ENCODE measurements at regions not wholly inside any gene's neighbourhood (a gene's known extent, or its start where the extent isn't known, plus 50 kb on each side); places are given as distances from the start of the nearest gene placed in this dataset.

DNA sequence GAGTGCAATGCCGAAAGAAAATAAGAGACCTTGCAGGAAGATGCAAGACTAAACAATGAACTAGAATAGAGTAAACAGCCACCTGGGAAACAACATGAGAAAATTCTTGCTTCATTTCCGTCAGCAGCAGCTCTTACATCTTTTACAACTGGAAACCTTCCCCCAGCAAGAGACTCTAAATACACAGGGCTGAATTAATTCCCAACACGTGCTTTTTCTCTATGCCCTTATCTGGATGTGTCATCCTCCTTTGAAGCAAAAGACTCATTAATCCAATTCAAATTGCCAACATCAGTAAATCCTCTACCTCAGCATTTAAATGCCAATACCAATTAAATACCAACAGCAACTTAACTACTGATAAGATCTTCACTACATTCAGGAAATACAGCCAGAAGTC, 99.0 kb upstream of the PDE1C start:
- no peak for DNase-seq

DNA sequence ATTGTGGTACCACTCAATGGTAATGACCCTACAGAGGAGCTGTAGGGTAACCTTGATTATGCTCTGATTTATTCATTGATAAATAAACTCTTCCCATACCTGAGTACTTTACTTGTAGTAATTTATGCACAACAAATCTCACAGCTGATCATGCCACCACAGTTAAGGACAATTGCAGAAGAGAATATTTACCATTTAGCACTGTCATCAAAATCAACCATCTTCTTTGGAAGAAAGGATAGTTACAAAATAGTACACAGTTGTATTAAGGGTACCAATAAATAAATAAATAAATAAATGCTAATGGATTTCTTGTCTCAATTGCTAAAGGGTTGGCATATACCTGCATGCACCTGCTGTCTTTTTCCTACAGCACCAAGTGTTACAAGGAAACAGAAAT, 97.6 kb upstream of the PDE1C start:
- DNase-seq: no peak

DNA sequence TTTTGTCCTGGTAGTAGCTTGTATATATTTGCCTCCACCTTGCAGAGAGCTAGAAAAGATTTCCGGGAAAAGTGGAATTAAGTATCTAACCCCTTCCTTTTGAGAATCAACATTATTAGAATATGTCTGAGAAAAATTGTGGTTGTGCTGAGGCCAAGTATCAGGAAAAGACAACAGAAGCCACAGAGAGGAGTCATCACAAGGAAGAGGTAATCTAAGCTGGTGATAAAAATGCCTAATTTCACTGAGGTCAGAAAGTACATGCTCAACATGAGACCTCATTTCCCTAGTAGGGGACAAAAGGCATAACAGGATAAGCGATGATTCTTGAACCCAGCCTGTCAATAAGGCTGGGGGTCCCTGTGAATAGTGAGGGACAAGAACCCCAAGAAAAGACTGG, 97.0 kb upstream of the PDE1C start:
- no peak for DNase-seq

DNA sequence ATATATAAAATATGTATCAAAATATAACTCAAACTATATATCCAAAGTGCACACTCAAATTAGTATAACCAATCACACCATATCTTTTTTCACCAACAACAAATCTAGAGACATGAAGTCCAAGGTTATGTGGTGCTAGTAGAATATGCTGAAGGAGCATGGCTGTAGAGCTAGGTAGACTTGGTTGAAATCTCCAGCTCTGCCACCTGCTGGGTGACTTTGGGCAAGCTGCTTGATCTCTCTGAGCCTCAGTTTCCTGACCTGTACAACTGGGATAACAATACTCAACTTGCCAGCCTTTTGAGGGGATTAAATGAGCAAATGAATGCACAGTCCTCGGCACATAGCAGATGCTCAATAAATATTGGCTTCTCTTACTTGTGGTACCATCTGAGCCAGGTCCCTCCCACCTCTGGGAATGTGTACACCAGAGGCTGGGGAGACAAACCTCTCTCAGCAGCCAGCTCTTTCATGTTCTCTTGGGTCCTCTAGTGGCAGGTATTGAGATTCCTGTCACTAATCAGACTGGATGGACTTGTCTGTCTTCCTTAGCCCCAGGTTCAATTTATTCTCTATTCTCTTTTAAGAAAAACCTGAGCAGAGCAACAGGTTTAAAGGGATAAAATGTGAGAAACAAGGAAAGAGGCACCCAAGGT, 94.3 kb upstream of the PDE1C start:
- no peak for DNase-seq

DNA sequence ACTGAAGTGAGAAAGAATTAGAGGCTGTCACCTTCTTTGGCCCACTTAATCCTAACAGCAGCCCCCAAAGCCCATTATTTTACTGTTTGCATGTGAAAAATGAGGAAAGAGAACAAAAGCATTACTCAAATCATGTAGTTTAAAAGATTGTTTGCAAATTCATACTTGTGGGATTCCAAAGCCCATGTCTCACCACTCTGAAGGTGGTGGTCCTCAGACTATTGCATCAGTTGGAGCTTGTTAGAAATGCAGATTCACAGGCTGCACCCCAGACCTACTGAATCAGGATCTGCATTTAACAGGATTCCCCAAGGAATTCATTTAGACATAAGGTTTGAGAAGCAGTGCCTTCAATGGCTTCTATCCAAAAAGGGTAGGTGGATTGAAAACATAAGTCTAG, 93.7 kb upstream of the PDE1C start:
- no peak for DNase-seq

DNA sequence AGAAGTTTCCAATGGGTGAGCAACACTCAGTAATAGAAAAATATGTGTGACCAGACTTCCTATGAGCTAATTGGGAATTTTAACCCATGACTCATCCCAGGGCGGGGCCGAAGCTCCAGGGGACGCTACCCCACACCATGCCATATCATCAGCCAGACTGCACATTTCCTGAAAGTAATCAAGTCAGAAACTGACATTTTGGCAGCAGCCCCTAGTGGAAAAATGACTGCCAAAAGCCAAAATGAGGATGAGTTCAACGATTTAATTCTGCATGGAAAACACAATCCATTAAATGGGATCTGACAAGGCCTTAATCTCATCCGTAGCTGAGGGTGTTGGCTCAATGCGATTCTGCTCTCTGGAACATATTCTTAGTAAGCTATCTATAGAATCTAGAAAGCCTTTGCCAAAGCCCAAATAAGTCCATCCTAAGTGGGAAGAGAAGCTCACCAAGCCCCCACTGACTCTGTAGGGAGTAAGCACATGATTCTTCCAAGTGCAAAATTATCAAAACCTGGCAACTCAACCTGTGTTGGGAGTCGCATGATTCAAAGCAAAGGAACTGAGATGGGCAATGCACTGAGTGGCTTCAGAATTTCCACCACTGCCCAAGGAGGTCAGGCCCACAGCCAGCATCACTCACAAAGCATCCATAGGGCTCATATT, 93.1 kb upstream of the PDE1C start:
- no peak for DNase-seq

DNA sequence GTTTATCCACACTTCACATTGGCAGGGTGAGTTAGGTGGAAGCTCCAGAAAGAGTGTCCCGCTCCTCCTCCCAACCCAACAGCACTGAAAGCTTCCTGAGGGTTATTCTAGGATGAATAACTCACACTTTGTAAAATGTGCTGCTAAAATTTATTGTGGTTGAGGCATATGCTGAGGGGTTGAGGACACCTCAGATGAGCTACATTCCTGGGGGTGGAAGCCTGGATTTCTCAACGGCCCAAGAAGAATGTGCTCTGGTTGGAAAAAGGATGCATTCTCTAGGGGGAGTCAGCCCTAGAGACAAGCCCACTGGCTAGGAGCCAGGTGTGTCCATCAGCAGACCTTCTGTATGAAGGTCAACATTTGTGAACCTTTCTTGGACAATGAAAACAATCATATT, 91.5 kb upstream of the PDE1C start:
- no peak for DNase-seq

DNA sequence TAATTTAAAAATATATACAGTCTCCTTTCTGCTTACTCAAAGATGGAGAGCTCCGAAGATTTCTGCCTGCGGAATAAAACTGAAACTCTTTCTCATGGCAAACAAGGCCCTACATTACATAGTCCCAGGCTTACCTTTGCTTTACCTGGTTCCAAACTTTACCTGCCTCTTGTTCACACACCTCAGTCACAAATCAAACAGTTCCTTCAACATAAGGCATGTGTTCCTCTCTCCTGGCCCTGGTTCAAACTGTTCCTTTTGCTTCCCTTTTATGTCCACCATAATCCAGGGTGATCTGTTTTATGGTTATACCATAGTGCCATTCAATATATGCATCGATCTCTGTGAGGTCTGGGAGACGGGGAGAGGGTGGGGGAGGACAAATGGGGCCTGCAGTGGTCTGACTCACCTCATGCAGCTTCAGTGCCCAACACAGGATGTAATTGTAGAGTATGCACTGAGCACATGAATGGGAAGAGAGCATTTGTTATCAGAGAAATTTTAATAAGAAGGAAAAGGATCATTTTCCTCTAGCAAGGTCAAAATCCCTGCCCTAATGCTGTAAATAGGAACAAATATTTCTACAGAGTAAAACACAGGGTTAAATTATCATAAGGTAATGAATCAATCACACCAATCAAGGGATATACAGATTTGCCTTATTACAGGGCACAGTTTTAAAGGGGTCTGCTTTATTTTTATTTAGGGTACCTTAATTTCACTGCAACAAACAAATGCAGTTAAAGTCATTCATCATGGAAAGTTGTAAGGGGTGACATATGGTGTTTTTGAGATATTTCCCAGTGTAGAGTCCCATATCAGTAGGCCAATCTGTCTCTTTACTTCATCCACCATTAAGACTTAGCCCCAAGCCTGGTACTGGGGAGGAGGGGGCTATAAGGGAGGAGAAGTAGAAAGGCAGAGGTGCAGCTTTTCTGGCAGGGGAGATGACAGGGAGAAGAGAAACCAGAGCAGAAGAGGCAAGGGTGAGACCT, 88.8 kb upstream of the PDE1C start:
- DNase-seq: no peak

DNA sequence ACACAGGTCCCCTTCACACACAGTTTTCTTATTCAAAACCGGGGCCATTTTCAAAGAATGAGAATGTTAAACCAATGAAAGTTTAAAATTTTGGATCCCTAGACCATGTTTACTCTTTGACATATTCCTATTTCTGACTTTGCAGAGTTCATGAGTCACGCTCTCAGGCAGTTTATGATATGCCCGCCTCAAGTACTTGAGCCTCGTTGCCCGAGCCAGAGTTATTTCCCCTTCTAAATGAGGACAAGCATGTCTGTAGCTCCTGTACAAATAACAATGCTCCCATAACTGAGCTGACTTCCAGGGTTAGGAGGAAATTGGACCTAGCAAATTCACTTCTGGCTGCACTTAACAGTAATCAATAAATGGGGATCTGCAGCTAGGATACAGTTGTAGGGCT, 87.9 kb upstream of the PDE1C start:
- no peak for DNase-seq

DNA sequence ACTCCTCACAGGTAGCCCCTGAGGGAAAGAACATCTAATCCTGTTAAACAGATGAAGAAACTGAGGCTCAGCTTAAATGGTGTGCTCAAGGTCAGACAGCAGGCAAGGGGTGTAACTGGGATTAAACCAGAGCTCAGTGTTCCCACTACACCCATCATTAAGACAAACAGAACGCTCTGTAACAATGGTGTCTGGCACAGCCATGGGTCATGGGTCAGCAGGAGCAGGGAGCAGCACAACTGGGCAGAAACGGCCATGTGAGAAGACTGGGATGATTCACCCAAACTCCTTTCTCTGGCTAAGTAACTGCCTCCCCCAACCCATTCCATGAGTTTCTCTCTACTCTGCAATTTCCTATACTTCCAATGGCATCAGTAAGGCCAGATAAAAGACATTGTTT, 85.5 kb upstream of the PDE1C start:
- DNase-seq: no peak

DNA sequence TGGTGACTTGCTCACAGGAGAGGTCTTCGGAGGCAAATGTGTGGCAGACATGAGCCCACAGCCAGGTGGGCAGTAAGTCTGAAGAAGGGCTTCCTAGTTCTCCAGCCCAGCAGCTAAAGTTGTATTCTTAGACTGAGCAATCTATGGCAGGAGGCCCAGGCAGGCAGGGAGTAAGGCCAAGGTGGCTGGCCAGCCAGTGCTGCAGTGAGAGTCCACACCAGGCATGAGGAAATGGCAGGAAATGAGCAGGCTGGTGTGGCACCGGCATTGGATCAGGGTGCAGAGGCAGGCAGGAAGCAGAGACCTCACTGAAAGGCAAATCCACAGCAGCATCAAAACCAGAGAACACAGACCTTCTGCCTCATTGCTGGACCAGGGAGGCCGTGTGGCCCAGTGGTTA, 84.6 kb upstream of the PDE1C start:
- no peak for DNase-seq

DNA sequence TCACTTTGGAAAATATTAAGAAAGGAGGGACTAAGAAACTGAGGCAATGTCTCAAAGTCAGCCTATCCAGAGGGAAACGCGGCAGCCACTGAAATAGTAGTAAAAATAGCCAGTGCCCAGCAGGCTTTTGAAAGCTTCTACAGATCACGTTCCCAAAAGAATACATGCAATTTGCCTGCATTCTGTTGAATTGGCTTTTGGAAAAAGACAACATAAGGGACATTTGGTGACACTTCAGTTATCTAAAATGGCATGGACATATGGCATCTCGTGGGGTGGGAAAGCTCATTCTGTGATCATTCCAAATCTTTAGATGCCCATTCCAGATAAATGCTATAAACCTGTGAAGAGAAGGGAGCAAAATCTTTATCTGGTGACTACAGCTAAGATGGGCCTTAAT, 82.8 kb upstream of the PDE1C start:
- DNase-seq: no peak

DNA sequence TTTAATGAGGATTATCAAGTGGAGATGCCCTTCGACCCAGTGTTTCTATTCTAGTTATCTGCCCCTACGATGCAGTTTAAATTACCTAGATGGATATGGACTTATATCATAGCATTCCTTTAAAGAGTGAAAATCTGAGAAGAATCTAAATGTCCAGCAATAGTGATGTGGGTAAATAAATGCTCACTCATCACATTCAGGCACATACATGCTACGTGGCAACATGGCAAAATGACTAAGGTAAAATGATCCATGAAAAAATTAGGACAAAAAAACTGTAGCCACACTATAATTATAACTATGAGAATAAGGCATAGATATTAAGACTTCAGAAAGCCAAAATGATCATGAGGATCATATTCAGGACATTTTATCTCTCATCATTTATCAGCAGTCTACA, 82.4 kb upstream of the PDE1C start:
- DNase-seq: no peak

DNA sequence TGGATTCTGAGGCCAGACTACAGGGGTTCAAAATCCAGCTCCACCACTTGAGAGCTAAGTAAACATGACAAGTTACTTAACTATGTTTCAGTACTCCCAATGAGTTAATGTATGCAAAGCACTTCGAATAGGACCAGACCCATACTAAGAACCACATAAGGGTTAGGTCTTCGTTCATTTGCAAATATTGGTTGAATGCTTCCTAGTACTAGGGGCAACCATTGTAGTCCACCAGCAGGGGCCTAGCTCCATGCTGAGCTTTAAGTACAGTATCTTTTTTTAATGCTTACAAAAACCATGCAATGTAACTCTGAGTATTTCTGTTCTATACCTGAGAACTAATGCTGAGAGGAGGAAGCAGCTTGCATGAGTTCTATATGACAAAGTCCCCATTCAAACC, 80.4 kb upstream of the PDE1C start:
- DNase-seq: no peak

DNA sequence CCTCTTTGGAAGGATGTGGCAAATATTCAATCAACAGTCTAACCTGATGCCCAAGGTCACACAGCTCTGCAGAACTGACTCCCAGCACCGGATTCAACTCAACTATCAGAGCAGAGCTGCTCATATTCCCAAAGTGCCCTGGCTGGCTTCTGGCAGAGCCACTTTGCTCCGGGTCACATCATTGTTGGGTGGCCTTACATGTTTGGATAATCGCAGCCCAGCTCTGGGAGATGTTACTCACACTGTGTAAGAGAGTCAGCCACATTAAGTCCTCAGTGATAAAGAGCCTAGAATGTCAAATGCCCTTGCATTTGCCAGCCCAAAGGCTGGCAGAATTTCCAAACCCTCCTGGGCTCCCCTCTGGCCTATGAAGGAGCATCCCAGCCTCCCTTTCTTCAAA, 79.8 kb upstream of the PDE1C start:
- no peak for DNase-seq

DNA sequence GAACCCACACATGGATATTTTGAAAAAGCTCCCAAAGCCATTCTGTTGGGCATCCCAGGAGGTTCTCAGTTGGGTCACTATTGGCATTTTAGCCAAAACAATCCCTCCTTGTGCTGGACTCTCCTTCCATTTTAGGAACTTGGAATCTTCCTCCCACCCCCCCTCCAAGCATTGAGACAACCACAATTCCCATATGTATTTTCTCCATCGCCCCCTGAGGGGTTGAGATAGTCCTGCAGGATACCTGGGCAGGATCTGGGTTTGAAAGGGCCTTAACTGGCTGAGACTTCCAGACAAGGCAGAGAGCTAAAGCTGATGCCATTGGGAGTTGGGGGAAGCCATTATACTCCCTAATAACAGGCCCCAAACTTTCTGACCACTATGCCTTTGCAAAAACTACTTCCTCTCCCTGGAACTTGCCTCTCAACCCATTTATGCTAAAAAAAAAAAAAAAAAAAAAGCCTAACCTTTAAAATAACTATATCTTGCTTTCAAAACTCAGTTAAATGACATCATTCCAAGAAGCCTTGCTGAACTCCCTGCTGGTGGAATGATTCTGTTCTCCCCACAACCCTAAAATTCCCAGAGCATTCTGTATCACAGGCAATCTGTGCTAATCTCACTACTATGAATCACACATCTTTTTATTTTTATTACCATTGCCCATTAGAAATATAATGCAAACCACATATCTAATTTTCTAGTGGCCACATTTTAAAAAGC, 77.5 kb upstream of the PDE1C start:
- no peak for DNase-seq

DNA sequence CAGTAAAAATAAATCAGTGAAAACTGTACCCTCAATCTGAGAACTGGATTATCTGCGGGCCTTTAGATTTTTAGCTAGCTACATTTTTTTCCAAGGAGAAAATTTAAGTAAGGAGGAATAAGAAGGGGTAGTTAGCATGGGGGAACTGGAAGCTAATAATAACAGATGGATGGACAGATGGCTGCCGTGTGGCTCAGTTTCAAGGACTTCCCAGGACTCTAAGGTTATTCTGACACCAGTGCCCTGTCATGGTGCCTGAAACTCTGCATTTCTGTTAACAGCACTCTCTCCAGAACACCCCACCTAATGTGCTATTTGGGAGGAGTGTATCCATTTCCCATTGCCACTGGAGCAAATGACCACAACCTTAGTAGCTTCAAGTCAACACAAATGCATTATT, 75.7 kb upstream of the PDE1C start:
- no peak for DNase-seq

DNA sequence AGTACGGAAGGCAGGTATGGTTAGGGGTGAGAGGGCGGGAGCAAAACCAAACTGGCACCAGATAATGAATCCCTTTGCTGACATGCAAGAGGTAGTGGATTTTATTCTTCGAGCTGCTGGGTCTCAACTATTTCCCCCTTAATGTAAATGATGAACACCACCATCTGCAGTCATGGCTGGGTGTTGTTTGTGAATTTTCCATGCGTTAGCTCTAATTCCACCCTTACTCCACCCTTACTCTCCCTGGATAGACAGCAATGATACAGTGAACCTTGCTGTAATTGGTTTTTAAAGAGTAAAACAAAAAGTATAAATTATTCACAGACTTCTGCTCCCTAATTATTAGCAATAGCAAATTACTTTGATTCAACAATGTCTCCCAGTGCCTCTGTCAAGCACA, 74.5 kb upstream of the PDE1C start:
- DNase-seq: no peak

DNA sequence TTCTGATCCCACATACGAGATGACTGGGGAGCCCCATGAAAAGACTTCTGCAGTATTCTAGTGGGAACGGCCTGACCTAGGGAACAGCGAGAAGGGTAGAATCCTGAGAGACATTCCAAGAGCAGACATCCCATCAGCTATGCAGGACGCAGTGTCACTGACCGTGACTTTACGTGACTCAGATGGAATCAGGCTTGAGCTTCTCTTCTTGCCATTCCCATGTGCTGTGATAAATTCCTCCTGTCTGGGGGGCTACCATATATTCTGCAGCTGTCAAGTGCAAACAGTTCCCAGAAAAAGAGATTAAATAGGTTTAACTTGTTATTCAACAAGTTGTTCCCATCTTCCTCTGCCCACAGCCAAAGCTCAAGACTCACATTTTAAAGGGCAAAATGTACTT, 73.1 kb upstream of the PDE1C start:
- no peak for DNase-seq

DNA sequence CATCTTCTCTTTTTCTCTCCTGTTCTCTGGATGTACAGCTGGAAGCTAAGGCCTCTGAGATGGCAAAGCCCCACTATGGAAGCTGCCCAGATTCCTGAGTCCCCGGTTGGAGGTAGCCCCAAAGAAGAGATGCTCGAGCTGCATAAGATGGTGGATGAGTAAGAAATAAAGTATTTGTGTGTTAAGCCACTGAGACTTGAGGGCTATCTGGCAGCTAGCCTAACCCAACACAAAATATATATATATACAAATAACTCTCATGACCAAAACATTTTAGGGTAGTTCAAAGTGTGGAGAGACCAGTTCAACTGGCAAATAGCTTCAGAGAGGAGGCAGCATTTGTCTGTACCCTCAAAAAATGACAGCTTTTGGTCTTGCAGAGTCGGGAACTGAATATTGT, 72.4 kb upstream of the PDE1C start:
- no peak for DNase-seq

DNA sequence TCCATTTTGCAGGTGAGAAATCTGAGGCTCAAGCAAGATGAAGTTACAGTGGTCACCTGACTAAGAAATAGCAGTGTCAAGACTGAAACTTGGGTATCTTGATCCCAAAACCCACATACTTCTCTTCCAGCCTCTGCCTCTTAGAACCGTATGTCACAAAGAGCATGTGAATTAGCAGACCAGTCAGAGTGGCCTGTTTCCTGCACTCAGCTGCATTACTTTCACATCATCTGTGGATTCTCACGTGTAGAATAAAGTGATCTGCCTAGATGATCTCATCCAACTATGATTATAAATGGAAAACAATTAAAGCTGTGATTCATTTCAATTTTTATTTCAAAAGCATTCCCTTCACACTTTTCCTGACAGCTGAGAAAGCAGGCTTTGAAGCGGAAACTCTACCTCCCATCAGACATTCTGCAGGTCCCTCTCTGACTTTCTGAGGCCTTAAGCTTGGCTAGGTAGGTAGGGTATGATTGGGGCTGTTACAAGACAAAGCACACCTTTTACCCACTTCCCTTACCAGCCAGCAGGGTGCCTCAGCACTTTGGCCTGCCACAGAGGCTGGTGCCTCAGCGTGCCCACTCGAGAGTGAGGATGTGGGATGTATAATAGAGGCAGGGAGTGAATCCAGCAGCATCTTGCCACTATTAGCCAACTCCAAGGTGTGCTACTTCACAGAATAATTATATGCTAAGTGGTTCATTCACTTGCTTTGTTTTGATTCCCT, 70.2 kb upstream of the PDE1C start:
- no peak for DNase-seq

DNA sequence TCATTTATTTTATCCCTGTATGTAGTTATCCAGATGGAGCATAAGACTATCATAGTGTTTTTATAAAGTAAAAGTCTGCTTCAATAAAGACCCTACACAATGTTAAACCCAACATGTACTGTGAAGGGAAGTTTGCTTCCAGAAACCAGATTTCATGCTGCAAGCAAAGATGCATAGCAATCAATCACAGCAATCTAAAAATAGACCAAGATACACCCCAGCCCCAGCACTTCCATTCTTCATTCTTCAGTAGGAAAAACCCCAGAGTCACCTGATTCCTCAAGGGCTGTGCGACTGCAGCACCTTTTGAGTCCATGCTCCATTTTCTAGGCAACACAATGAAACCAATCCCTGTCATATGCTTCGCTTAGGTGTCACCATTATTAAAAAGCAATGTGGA, 66.9 kb upstream of the PDE1C start:
- DNase-seq: no peak

DNA sequence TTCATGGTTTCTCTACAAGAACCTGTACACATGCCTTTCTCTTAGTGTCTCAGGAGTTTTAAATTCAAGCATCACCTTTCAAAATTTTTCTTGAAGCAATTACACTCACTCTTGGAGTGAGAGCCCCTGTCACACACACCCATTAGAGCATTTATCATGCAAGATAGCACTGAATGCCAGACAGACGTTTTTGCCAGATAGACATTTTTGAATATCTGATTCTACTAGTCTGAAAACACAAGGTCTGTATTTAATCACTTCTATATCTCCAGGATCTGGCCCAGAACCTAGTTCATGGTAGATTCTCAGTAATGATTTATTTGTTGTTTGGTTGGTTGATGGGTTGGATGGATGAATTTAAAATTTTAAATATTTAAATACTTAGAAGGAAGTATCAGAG, 60.9 kb upstream of the PDE1C start:
- no peak for DNase-seq
